HG03175 (cell line): ENCODE measurements at regions not wholly inside any gene's neighbourhood (a gene's known extent, or its start where the extent isn't known, plus 50 kb on each side); places are given as distances from the start of the nearest gene placed in this dataset.

Experiments used
- ATAC-seq: cut with Tn5 transposase; IDR thresholded peaks from one replicate; pipeline ENCODE4 v1.9.1; 2021; ENCODE audit warnings: mild to moderate bottlenecking, moderate library complexity; ENCODE audit not compliant: unreplicated experiment

DNA sequence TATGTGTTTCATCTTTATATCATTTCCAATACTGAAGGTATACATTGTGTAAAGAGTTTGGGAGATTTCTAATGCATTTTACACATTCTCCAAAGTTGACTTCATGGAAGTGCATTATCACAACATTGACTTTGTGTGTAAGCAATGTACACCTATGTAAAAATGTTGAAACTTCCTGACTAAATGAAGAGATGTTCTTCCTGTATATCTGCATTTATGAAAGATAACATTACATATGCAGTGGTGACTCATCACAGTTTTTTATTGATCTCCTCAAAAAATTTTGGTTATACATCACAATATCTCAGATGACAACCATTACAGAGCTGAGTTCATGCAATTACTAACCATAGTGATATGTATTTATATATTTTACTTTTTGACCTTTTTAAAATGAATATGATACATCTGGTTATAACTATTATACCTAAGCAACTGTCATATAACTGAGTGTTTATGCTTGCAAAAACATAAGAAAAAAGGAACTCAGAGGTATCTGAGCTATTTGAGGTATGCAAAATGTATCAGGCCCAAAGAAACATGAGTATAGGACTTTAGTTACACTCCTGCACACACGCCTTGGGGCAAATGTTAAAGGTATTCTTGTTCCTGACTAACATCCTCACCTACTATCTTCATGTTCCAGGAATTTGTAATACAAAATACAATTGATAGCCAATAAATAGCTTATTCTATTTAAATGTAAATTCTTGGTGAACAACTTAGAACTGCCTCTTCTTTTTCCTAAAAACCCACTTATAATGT lies 88.2 kb upstream of the OLFM3 start:
- ATAC-seq: no peak

- no peak for ATAC-seq
These were observed 86.5 kb upstream of the OLFM3 start for GRCh38 chr1:102083192-102083591.

DNA sequence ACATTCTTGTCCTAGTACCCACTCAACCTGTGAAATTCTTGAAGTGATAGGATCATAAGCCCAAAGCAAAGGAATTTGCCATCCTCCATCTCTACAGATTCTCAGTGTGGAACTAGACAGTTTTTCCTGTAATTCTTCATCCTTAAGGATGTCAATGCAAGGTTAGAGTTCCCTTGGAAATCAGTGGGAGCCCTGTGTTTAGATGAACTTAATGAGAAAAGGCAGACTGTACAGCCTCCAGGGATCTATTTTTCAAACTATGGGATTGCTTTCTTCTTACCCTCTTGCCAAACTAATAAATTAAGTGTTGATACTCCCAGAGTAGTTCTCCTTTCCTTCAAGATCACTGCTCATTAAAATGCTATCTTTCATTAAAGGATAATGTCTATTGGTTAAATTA lies 78.1 kb upstream of the OLFM3 start:
- no peak for ATAC-seq

- no peak for ATAC-seq
These were observed 74.7 kb upstream of the OLFM3 start for GRCh38 chr1:102071451-102071850.

- ATAC-seq: no peak
These were observed 53.8 kb upstream of the OLFM3 start for GRCh38 chr1:102050556-102050955.

- no peak for ATAC-seq
These were observed 51.0 kb upstream of the OLFM3 start for GRCh38 chr1:102047724-102048123.
